GM04504 (cell line): ENCODE measurements at regions not wholly inside any gene's neighbourhood (a gene's known extent, or its start where the extent isn't known, plus 50 kb on each side); places are given as distances from the start of the nearest gene placed in this dataset.
"Not testable (repeated sequence)": the region's sequence is repeated elsewhere in the genome, so short reads cannot be mapped to it uniquely, and the experiment has no call there.

ENCODE experiments used
- DNase-seq: peaks from one replicate; pipeline ENCODE4 v3.0.0-alpha.2; 2012; ENCODE audit warnings: low read depth

DNA sequence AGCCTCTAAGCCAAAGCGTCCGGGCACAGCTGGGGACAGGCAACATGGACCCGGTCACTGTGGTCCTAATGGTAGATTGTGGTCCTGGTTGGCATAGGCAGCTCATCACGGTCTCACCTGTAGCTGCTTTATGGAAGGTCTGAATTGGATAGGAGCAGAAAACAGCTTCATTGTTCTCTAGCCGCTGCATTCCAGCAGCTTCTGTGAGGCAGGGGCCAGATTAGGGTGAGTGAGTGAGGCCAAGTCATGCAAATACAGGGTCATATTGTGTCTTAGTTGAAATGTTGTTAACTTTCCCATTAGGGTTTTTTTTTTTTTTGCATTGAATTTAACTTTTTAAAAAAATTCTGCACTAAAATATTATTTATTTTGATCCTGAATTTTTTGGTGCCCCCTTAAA lies 105.4 kb upstream of the SULF2 start:
- DNase-seq, result not testable (repeated sequence)

DNA sequence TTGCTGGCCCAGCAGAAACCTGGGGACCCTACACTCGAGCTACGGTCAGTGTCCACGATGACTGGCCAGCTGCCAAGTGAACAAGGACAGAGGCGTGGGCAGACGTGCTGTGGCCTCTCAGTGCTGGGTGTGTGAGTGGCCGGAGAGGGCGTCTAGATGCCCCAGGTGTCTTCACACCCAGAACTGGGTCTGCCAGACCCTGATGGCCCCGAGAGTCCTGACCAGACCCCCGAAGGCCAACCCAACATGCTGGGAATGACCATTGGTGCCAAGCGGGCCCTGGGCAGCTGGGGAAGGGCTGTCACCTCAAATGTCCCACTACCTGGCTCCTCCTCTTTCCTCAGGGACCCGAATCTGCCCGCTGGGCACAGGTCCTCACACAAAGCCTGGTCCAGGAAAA lies 104.5 kb upstream of the SULF2 start:
- not testable (repeated sequence) for DNase-seq

DNA sequence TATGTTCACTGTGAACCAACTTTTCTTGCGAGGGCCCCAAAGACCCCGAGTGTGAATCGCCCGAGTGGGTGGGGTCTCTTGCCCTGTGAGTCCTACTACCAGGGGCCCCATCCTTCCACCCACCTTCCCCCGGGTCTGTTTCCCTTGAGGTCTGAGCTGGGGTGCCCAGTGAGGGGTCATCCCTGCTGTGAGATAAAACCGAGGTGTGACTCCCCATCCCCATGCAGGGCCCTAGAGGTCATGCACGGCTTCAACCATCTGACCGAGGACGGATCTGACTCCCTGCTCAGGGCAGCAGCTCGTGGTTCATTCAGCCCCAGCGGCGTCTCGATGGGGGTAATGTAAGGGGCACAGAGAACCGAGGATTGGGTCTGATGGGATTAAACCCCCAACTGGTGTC lies 103.1 kb upstream of the SULF2 start:
- DNase-seq, result no peak

DNA sequence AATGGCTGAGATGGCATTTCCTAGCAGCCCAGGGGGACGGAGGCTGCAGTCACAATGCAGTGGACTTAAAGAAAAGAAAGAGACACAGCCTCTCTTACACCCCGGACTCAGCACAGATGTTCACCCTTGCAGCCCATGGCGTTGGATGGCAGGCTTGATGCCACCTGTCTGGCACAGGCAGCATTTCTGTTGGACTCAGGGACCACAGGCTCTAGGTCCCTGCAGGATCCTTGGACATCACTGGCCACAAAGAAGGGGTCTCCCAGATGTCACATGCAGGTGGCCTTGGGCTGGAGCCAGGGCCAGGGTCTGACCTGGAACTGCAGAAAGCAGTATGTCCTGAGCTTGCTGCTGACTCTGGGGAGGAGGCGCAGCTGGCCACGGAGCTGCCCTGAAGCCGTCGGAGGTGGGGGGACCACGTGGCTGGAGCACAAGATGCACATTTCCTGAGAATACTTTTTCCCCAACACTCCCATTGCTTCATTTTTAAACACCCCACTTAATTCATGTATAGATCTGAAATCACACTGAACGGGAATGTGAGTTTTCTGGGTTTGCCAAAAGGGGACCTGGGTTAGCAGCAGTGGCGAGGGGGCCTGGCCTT lies 102.3 kb upstream of the SULF2 start:
- no peak for DNase-seq

DNA sequence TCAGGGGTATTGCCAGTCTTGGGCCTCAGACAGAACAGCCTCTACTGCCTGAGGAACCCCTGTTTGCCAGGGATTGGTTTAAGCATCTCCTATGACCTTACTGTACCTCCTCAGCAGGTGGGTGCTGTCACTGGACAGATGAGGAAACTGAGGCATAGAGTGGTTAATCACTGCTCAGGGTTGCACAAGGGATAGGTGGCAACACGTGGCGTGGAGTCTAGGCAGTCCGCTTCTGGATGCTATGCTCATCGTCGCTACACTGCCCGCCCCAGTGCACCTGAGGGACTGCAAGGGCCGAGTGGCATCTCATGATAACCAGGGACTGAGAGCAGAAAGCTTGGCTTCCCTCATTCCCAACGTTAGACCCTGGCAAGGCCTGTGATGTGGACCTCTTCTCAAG lies 101.8 kb upstream of the SULF2 start:
- DNase-seq, result no peak

DNA sequence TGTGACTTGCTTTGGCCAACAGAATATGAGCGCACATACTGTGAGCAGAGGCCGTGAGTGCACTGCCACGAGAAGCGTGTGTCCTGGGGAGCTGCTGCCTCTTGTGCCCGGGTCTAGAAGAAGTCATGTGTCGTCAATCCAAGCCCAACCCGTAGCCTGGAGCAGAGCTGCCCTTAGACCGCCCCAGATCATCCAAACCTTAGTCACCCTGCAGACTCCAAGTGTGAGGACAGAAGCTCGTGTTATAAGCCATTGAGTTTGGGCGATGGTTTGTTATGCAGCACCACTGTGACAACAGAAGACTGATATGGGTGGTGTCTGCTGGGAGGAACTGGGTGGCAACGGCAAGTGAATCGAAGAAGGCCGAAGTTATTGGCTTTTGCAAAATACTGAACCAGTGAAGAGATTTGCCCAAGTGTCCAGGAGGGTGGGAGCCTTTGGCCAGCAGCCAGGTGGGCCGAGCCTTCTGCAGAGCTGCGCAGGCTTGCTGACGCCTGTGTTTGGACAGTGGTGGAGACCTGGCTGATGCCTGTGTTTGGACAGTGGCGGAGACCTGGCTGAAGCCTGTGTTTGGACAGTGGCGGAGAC lies 101.3 kb upstream of the SULF2 start:
- no peak for DNase-seq

DNA sequence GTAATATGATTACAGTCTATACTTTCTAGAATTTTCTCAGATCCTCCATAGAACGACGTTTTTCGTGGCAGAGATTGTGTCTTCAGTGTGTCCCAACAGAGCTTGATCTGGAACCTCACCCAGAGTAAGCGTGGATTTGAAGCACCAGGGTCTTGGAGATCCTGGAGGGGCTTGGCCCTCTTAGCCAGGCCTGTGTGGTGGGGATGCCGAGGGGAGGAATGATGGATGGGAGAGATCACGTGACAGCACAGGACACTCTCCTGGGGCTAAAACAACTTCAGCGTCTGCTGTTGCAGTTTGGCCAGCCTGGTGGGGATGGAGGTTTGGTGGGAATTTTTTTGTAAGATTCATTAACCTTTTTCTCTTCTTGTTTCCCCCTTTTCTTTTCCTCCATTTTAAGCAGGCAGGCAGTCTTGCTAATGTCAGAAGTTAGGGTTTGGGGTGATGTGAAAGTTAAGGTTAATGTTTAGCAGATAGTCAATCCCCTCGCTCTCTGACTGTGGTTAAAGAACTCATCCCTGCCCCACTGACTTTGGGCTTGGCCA lies 100.7 kb upstream of the SULF2 start:
- no peak for DNase-seq

DNA sequence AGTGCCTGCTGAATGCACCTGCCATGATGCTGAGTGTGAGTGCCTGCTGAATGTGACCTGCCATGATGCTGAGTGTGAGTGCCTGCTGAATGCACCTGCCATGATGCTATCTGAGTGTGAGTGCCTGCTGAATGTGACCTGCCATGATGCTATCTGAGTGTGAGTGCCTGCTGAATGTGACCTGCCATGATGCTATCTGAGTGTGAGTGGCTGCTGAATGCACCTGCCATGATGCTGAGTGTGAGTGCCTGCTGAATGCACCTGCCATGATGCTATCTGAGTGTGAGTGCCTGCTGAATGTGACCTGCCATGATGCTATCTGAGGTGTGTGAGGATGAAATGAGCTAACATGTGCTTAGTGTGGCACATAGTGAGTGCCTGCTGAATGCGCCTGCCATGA lies 98.7 kb upstream of the SULF2 start:
- DNase-seq, result not testable (repeated sequence)

DNA sequence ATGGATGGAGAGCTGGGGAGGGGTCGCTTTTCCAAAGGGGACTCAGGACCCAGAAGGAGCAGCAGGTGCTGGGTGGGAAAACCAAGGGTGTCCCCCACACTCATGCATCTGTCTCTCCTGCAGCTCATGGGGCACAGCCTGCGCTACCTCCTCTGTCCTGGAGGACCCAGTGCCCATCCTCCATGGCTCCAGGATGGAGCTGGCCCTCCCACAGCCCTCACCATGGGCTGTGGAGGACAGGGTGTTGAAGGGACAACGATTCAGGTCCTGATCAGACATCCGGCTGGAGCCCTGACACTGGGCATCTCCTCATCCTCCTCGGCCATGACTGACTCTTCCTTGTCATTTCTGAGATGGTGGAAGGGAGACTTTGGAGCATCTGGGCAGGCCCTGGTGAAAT lies 97.9 kb upstream of the SULF2 start:
- DNase-seq, result no peak

DNA sequence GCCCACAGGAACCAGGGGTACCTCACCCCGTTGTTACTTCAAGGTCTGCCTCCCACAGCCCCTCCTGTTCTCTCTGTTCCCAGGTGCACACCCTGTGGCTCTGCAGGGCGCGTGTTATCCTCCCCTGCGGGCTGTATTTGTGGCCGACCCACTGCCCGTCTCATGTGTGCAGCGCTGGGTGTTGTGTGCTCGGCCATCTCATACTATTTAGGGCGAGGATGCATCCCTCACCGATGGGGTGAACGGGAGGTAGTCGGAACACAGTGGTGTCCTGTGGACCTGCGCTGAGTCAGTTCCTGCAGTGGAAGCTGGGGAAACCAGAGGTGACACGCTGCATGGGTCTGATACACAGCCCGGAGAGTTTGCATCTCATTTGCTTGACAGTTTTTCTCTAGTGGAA lies 94.5 kb upstream of the SULF2 start:
- no peak for DNase-seq

DNA sequence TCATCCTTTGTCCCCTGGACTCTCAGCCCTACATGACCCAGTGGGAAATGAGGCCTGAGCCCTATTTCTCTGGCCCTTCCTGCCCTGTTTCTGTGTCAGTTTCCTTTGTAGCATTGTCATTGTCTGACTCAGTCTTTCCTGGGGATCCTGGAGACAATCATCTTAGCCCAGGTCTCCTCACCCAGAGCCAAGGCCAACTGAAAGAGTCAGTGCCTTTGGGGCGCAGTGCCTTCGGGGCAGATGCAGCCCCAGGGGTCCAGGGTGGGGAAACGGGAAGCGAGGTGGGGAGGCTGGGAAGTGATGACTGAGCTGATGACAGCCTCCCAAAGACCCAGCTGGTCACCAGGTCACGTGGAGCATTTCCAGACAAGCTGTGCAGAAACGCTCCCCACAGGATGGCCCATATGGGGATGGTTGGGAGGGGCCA lies 93.3 kb upstream of the SULF2 start:
- no peak for DNase-seq

DNA sequence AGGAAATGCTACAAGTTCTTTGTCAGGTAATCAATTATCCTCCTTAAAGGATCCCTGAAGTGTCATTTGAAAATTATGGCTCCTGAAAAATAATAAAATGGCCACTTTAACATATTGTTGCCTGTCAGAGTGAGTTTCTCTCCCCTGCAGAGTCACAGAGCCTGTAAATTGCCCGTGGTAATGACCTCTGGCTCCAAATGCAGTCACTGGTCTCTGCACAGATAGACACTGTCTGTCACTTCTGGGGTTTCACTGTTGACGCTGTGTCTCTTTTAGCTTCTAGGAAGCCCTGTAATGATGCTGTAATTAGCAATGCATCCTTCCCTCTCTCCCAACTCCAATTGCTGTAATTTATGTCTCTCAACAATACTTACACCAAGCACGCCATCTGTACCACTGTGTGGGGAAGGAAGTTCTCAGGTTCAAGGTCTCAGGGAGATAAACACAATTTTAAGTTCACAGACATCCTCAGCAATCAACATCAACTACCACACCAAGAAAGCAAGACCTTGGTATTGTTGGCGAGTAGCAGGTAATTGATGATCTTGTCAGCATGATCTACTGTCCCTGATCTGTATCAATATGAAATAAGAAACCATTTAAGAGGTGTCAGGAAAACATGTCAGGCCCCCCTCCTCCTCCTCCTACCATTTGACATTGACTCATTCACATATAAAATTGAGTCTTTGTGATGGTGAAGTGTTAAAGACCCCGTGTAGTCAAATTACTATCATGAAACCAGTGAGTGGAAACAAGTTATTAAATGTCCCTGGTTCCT lies 91.2 kb upstream of the SULF2 start:
- DNase-seq, result no peak

DNA sequence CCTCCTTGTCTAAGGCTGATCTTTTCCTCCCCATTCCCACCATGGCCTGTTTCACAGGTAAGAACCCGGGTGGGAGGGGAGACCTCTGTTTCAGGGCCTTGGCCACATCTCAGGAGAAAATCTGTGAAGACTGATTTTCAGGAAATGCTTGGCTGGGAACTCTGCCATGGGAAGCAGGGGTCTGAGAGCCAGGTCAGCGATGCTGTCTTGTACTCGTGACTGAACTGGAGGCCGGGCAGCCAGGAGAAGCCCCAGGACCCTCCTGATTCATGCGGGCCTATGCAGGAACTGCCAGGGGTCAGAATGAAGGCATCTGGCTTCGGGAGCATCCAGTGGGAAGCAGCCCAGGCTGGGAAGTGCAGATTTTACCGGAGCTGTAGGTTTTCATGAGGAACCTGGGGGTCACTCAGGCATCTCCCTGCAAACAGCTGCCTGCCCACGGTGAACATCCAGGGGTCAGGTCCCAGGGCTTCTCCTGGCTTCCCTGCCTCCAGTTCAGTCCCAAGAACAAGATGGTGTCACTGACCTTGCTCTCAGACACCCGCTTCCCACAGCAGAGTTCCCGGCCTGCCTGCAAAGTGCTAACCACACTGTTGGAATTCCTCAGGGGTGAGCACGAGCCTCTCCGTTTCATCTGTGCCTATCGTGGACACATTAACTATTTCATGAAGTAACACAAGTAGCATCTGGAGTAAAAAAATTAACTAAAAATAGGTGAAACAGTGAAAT lies 90.2 kb upstream of the SULF2 start:
- DNase-seq, result no peak

DNA sequence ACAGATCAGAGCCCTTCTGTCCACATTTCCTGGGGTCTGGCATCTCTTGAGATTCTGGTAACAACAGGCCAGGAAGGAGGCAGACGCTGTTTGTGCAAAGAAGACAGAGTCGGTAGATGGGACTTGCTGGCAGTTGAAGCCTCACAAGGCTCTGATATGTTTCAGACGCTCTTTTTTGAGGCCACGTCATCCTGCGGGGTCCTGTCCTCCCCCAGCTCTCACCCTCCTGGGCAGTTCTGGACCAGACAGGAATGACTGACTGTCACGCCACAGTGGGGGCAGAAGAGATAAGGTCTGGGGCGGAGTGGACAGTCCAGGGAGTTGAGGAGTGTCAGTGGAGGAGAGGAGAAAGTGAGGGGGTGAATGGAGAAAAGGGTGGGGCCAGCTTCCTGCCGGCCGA lies 87.1 kb upstream of the SULF2 start:
- no peak for DNase-seq

DNA sequence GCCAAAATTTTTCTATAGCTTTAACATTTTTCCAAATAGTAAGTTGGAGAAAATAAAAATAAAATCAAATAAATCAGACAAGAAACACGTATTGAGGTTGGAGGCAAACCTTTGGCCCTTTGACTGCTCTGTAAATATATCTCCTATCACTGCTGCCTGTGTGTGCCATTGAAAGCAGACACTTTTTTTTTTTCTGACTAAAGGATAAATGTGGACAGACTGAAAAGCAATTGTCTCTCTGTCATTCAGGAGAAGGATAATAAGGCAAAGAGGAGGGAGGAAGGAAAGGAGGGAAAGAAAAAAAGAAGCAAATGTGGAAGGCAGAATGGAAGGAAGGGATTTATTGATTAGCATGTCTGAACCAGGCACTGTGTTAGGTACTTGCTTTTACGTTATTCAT lies 85.2 kb upstream of the SULF2 start:
- no peak for DNase-seq

DNA sequence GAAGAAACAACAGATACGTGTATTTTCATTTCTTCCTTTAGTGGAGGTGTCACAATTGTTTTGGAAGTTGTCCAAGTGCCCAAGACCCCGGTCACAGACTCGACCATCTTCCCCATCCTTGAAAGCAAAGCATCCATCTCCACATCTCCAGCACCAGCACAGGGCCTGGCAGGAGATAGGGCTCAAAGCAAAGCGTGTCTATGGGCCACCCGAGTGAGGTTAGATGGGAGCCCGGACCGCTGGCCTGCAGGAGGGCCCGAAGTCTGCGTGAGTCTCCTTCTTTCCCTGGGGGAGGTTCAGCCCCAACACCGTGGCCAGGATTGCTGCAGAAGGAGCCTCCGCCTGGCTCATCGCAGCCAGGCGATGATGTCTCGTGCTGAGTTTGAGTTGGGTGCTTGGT lies 83.5 kb upstream of the SULF2 start:
- DNase-seq, result no peak

DNA sequence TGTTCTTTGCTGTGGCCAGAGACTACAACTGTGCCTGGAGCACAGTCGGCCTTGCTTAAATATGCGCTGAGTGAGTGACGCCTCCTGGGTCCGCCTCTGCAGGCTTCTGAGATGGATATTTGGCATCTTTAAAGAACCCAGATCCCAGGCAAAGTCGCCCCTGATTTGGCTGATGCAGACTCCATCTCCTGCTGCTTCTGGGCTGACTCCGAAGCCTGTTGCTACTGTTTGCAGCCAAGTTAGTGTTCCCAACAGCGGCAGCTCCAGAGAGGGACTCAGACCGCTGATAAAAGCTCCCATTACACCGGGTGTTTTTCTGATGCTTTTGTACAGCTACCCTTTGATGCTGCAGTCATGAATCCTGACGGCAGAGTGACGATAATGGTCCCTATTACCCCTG lies 83.0 kb upstream of the SULF2 start:
- no peak for DNase-seq

DNA sequence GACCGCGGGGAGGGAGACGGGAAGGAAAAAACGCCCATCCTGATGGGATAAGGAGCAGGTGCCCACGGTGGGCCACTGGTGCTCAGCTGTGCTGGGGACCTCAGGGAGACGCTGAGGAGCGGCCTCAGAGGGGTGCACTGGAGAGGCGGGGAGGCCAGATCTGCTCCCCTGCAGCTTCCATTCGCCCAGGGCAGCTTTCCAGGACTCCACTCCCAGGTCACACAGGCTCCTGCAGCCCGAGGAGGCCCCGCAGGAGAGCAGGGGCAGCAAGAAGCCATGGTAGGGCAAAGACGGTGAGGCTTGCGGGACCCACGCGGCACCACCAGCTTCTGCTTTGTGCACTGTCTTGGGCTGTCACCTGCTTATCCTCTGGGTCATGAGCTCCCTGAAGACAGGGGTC lies 82.5 kb upstream of the SULF2 start:
- DNase-seq, result no peak

DNA sequence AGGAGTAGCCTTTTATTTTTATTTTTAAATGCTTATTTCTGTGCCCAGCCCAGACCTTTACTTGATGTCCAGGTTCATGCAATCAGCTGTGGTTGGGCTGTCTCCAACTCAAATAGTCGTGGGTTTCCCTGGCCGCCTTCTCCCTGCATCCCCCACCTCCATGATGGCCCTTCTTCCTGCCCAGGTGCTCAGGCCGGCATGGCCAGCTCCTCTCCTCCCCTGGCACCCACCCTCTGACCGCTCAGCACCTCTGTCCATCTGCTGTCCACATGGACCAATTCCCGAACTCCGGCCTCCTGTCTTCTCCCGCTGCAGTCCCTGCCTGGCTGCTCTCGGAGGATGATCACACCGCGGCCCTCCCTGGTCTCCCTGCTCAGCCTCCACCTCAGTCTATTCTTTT lies 81.2 kb upstream of the SULF2 start:
- no peak for DNase-seq

DNA sequence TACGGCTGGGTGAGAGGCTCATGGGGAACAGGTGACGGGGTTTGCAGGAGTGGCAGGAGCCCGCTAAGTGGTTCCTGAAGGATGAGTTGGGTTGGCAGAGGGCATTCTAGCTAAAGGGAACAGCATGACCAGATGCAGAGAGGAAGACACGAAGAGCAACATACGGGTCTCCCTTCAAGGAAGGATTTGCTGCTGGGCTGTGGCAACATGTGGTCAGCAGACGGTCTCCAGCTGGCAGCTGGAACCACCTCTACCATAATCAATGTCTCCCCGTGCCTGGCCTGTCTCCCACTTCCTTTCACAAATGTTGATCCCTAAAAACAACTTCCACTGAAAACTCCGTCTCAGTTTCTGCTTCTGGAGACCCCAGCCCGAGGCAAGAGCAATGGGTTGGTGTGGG lies 80.6 kb upstream of the SULF2 start:
- no peak for DNase-seq

DNA sequence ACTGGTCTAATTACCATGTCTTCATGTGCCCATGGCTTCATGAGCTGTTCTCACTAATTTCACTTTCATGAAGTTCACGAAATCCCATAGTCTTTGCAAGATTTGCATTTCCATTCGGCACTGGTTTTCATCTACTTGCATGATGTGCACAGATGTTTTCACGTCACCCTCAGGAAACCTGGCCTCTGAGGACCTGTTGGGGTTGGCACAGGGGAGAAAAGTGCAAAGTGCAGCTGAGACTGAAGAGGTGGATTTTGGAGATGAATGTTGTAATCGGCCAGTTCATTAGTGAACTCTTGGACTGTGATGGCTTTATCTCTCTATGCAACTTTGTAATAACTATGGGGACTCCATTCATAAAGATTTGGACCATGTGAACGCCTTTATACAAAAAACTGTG lies 80.2 kb upstream of the SULF2 start:
- no peak for DNase-seq

DNA sequence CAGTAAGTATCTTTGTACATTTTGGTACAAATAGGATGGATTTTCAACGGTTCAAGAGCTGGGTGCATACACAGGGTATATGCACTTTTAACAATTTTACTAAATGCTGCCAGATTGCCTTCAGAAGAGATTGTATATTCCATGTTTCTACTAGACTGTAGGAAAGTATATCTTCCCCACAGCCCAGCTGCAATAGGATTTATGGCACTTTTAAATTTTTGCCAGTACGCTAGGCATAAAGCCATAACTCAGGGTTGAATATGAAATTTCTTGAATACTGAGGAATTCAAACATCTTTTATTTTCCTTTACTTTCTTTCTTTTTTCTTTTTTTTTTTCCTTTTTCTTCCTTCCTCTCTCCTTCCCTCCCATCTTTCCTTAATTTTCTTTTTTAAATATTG lies 78.7 kb upstream of the SULF2 start:
- DNase-seq, result no peak
